A549 (cell line): ENCODE measurements at regions not wholly inside any gene's neighbourhood (a gene's known extent, or its start where the extent isn't known, plus 50 kb on each side); places are given as distances from the start of the nearest gene placed in this dataset.

Experiments
- ATAC-seq, 2 experiments: fragments of 200-7000 bp in 1 of 2; fragments of >200 bp in 1 of 2; cut with Nextera tagmentation in 1 of 2; cut with Tn5 transposase in 1 of 2; 3 replicates each; pipeline versions ENCODE4 v1.8.0 to v1.9.1; 2018 to 2020; ENCODE audit warnings: mild to moderate bottlenecking in 1 of 2, moderate library complexity in 1 of 2
- CTCF ChIA-PET: fragments of 300-600 bp; sonication (Branson Sonifier 250); formaldehyde crosslinking; extraction: SDS; loops from one replicate; lab custom pipeline; 2021; ENCODE audit warnings: antibody characterized with exemption, inconsistent platforms; lab: Yijun Ruan, JAX
- POLR2A ChIA-PET: fragments of 350-600 bp; formaldehyde crosslinking; extraction: SDS; loops from one replicate; lab custom pipeline; 2021; ENCODE audit warnings: antibody characterized with exemption, inconsistent platforms; lab: Yijun Ruan, JAX
- DNase-seq, 2 experiments: peaks; one replicate each; pipeline versions ENCODE4 v3.0.0 to v3.0.0-alpha.2; 2011 to 2016; ENCODE audit warnings: low read depth in 1 of 2, low spot score in 1 of 2
- FAIRE-seq: peaks from 2 replicates; lab custom pipeline; 2011; peaks lifted over from hg19 to GRCh38; lab: Jason Lieb, UNC
- H3K27ac ChIP-seq, 2 experiments: fragments of >200 bp; sonication (Bioruptor Twin); formaldehyde crosslinking; 3 replicates each; pipeline ENCODE4 v1.5.1; 2016 to 2017
- H3K4me1 ChIP-seq: fragments of >200 bp; sonication (Bioruptor Twin); formaldehyde crosslinking; 3 replicates; pipeline ENCODE4 v1.6.1; 2016
- H3K4me2 ChIP-seq: fragments of >200 bp; sonication (Bioruptor Twin); formaldehyde crosslinking; 3 replicates; pipeline ENCODE4 v1.6.1; 2016
- H3K4me3 ChIP-seq: fragments of >200 bp; sonication (Bioruptor Twin); formaldehyde crosslinking; 3 replicates; pipeline ENCODE4 v1.5.1; 2016
- H3K9me3 ChIP-seq: fragments of >200 bp; sonication (Bioruptor Twin); formaldehyde crosslinking; 3 replicates; pipeline ENCODE4 v1.6.1; 2016
- BCL3 ChIP-seq: fragments of >200 bp; sonication (Bioruptor Twin); formaldehyde crosslinking; IDR thresholded peaks from 3 replicates; pipeline ENCODE4 v1.6.1; 2016
- CEBPB ChIP-seq, 2 experiments: fragments of >200 bp in 1 of 2; sonication (Bioruptor Twin) in 1 of 2; formaldehyde crosslinking in 1 of 2; IDR thresholded peaks; 2 replicates each; pipeline ENCODE4 v1.6.1; 2012 to 2016
- CTCF ChIP-seq: fragments of >200 bp; sonication (Bioruptor Twin); formaldehyde crosslinking; IDR thresholded peaks from 3 replicates; pipeline ENCODE4 v1.5.1; 2016
- EHMT2 ChIP-seq: fragments of 200-600 bp; sonication (generic); IDR thresholded peaks from 2 replicates; pipeline ENCODE4 v1.6.1; 2016; ENCODE audit warnings: antibody characterized with exemption, low read depth, mild to moderate bottlenecking, moderate library complexity
- FOSB ChIP-seq: fragments of 250-450 bp; sonication (Bioruptor Pico); IDR thresholded peaks from 2 replicates; pipeline ENCODE4 v1.5.0; 2020; ENCODE audit warnings: mild to moderate bottlenecking, moderate library complexity
- FOXS1 ChIP-seq: fragments of 250-450 bp; sonication (Bioruptor Pico); IDR thresholded peaks from 2 replicates; pipeline ENCODE4 v1.5.0; 2020; ENCODE audit warnings: mild to moderate bottlenecking, moderate library complexity
- GATA3 ChIP-seq: IDR thresholded peaks from 2 replicates; pipeline ENCODE4 v1.6.1; 2012; ENCODE audit warnings: borderline replicate concordance
- HES2 ChIP-seq: fragments of >200 bp; sonication (Bioruptor Twin); formaldehyde crosslinking; IDR thresholded peaks from 2 replicates; pipeline ENCODE4 v1.6.1; 2016
- HOXA7 ChIP-seq: fragments of 250-450 bp; sonication (Bioruptor Pico); IDR thresholded peaks from 2 replicates; pipeline ENCODE4 v1.5.0; 2020; ENCODE audit warnings: mild to moderate bottlenecking, moderate library complexity
- MAFK ChIP-seq: fragments of 450-650 bp; IDR thresholded peaks from 2 replicates; pipeline ENCODE4 v1.6.1; 2014; ENCODE audit not compliant: partially characterized antibody
- PHF8 ChIP-seq: fragments of 200-600 bp; sonication (generic); IDR thresholded peaks from 2 replicates; pipeline ENCODE4 v1.6.1; 2016; ENCODE audit warnings: low read depth, mild to moderate bottlenecking, antibody characterized with exemption, moderate library complexity, borderline replicate concordance
- POLR2A ChIP-seq: IDR thresholded peaks from 2 replicates; pipeline ENCODE4 v1.6.1; 2012; ENCODE audit warnings: mild to moderate bottlenecking, low read length
- SMC3 ChIP-seq: fragments of >200 bp; sonication (Bioruptor Twin); formaldehyde crosslinking; IDR thresholded peaks from 3 replicates; pipeline ENCODE4 v1.6.1; 2018; ENCODE audit warnings: inconsistent platforms
- TP53 ChIP-seq: fragments of 250-450 bp; sonication (Bioruptor Pico); IDR thresholded peaks from 2 replicates; pipeline ENCODE4 v1.5.0; 2021; ENCODE audit warnings: mild to moderate bottlenecking, moderate library complexity
- WGBS: methylation state at CpG from one replicate; pipeline ENCODE4 v1.1.6; 2017; ENCODE audit errors: missing lambda C conversion rate; 5-methylcytosine and 5-hydroxymethylcytosine counted together

GRCh38 chr6:14380901-14381828 is 263.6 kb downstream of the CD83 start (continued):
- TF ChIP-seq CTCF = no peak
- no peak for TF ChIP-seq BCL3
- no peak for TF ChIP-seq POLR2A
- TF ChIP-seq MAFK = no peak
- TF ChIP-seq HES2 = no peak
- TF ChIP-seq CEBPB (IDR thresholded peaks at IDR 0.05) = no peak
- TF ChIP-seq GATA3 = no peak
- no peak for TF ChIP-seq PHF8

GRCh38 chr6:14381829-14382677 is 264.5 kb downstream of the CD83 start:
- 79% methylated on average over 10 of the region's 10 CpGs for WGBS
- FAIRE-seq (no peak), DNase-seq (no peak), ATAC-seq (no peak)
- CTCF ChIA-PET = interaction anchor here (0.5 kb wide), 1 partner anchor 1240 kb away, joined by 3 read pairs; no protein-coding TSS in a partner anchor
- Histone ChIP-seq H3K4me3 (no peak overlapping the region), H3K9me3 (no peaks in the 10 kb centered on the region), H3K4me2 (no peak overlapping the region), H3K4me1 (no peaks in the 10 kb centered on the region), H3K27ac (no peak overlapping the region)
- TF ChIP-seq EHMT2 (no peak), FOSB (CRISPR knock-in tag) (no peak), HOXA7 (CRISPR knock-in tag) (no peak), SMC3 (no peak)
- POLR2A ChIA-PET = no interaction called here

GRCh38 chr6:14382678-14383236 is 265.2 kb downstream of the CD83 start:
- Histone ChIP-seq H3K4me2 (no peak overlapping the region), H3K4me1 (no peaks in the 10 kb centered on the region)
- DNase-seq (no peak), ATAC-seq (no peak), FAIRE-seq (no peak)
- ChIA-PET POLR2A (no interaction called here), CTCF (no interaction called here)
- WGBS = 68% methylated on average over 3 of the region's 3 CpGs
- TF ChIP-seq PHF8 (no peak), FOXS1 (no peak)
- TF ChIP-seq, all 56 proteins: peak for 0
- Histone ChIP-seq H3K9me3 (no peaks in the 10 kb centered on the region), H3K4me3 (no peak overlapping the region), H3K27ac (no peak overlapping the region)

GRCh38 chr6:14383393-14384174 is 266.0 kb downstream of the CD83 start:
- H3K4me2 ChIP-seq = no peak overlapping the region
- no peak for DNase-seq
- ChIA-PET CTCF (no interaction called here), POLR2A (no interaction called here)
- H3K4me3 ChIP-seq = no peak overlapping the region
- no peak for ATAC-seq
- FAIRE-seq = no peak
- no peak for TF ChIP-seq TP53 (CRISPR knock-in tag)
- no peaks in the 10 kb centered on the region for H3K4me1 ChIP-seq
- H3K9me3 ChIP-seq = no peaks in the 10 kb centered on the region
- H3K27ac ChIP-seq = no peak overlapping the region
- WGBS = 81% methylated on average over 5 of the region's 5 CpGs
